ENCODE measurements at regions not wholly inside any gene's neighbourhood (a gene's known extent, or its start where the extent isn't known, plus 50 kb on each side); places are given as distances from the start of the nearest gene placed in this dataset.
A peak's percentile ranks its signal among the peaks of the same experiment; 100 is the strongest.
"Not testable (repeated sequence)": the region's sequence is repeated elsewhere in the genome, so short reads cannot be mapped to it uniquely, and the experiment has no call there.

DNA sequence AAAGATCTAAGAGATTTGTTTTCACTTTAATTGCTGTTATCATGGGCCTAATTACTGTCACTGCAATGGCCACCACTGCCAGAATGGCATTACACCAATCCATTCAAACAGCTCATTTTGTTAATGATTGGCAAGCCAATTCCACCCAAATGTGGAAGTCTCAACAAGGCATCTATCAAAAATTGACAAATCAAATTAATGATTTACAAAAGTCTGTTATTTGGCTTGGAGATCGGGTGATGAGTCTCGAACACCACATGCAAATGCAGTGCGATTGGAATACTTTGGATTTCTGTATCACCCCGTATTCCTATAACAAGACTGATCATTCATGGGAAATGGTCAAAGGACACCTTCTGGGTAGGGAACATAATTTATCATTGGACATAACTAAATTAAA lies 568.7 kb upstream of the PTGER4 start:
- DNase-seq = not testable (repeated sequence)

DNA sequence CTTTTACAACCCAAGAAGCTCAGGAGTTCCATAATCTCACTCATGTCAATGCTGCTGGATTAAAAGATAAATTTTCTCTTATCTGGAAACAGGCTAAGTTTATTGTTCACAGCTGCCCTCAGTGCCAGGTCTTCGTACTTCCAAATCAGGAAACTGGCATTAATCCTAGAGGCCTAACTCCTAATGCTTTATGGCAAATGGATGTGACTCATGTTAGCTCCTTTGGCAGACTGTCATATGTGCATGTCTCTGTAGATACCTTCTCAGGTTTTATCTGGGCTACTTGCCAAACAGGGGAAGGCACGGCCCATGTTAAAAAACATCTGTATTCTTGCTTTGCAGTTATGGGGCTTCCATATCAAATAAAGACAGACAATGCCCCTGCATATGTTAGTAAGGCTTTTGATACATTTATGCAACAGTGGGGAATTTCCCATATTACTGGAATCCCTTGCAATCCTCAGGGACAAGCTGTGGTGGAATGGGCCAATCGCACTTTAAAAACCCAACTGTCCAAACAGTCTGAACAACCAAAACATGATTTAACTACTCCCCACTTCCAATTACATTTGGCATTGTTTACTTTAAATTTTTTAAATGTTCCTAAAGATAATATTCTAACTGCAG lies 570.8 kb upstream of the PTGER4 start:
- not testable (repeated sequence) for DNase-seq

DNA sequence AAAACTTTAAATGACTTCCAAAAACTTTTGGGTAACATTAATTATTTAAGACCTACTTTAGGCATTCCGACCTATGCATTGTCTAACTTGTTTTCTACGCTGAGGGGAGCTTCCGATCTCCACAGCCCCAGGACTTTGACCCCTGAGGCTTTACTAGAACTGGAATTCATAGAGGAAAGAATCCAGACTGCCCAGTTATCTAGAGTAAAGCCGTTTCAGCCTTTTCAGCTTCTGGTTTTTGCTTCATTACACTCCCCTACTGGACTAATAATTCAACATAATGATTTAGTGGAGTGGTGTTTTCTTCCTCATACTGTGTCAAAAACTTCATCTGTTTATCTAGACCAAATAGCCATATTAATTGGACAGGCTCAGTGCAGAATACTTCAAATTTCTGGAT lies 571.9 kb upstream of the PTGER4 start:
- DNase-seq = not testable (repeated sequence)

DNA sequence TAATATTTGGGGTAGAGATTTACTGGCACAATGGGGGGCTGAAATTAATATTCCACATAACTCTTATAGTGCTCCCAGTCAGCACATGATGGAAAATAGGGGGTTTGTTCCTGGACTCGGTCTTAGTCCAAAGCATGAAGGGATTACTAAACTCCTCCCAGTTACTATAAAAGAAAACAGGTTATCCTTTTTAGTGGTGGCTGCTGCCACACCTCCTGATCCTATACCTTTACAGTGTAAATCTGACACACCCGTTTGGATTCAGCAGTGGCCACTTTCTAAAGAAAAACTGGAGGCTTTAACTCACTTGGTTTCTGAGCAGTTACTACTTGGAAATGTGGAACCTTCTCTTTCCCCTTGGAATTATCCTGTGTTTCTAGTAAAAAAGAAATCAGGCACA lies 572.9 kb upstream of the PTGER4 start:
- no peak for DNase-seq

DNA sequence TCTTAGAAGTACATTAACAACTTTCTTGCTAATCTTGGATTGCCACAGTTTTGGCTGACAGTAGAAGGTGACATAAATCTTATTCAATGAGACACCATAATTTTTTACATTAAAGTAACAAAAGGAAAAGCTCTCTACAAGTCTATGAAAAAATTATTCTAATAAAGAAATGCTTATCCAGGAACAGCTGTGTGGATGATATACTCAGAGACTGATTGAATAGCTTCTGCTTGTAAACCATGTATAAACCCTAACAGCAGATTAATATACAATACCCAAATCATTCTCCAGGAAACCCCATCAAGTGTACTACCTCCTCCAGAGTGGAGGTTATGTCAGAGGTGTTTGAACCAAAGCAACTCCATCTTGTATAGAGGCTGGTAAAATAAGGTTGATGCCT lies 581.4 kb upstream of the PTGER4 start:
- DNase-seq = no peak

DNA sequence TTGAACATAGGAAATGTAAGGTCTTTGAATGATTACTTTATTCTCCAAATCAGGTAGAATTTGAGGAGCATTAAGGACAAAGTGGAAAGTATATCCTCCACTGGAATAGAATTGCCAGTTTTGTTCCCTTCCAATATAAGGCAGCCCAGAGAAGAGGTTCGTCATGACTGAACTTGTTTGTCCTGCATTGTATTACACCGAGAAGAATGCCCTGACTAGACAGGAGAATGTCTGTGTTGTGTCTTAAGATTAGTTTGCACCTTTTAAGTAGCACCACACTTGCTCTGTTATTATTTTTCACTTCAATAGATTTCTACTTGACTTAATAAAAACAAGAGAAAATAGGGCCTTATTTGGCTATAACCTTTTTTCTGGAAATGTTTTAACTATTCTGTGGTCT lies 586.2 kb upstream of the PTGER4 start:
- no peak for DNase-seq

DNA sequence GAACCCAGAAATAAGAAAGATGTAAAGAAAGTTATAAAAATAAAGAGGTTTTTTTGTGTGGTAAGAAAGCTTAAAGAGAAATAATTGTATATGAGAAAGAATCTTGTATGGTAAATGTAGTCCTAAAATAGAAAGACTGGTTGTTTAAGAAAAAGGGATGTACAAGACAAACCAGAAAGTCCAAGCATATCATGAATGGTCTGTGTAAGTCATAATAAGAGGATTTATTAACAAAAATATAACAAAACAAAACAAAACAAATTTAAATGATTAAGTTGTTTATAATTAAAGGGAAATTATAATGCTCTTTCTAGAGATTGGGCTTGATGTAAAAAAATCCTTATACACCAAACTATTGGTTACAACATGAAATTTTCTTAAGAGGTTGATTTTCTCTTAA lies 590.4 kb upstream of the PTGER4 start:
- peak in 1 of 3 experiments; percentile 4 for DNase-seq

DNA sequence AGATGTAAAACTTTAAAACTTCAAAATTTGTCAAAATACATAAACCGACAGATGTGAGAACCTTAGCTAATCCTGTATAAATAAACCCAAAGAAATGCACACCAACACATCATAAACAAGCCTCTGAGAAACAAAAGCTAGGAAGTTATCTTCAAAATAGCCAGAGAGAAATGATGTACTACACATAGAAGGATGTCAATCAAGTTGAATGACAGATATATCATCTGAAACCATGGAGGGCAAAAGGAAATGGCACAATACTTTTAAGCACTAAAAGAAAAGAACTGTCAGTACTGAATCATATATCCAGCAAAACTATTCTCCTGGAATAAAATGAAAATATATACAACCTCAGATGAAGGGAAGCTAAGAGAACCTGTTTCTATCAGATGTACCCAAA lies 595.1 kb upstream of the PTGER4 start:
- no peak for DNase-seq

DNA sequence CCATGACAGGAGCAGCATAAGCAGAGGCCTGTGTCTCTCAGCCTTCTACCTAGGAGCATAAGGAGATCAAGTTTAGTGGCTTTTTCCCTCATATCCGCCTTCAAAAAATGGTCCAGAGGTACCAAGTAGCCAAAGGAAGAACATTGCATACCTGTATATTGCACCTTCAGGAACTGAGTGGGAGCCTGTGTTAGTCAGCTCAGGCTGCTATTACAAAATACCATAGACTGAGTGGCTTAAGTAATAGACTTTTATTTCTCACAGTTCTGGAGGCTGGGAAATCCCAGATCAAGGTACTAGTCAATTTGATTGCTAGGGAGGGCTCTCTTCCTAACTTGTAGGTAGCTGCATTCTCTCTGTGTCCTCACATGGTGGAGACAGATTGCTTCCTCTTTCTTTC lies 597.4 kb upstream of the PTGER4 start:
- no peak for DNase-seq

DNA sequence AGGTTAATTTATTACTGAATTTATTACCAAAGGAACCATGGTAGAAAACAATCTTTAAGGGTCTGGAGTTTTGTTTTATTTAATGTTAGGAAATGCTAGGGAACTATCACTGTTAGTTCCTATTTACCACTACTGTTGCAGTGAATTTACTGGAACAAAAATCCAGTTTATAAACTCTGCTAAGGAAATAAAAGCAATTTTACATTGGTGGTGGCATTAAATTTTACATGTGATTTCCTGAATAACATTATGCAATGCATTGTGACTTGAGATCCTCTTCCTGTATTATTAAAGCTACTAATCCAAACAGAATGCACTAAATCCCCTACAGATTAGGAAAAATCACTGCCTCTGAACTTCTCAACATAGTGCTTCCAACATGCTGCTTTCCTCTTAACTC lies 599.5 kb upstream of the PTGER4 start:
- DNase-seq = no peak

DNA sequence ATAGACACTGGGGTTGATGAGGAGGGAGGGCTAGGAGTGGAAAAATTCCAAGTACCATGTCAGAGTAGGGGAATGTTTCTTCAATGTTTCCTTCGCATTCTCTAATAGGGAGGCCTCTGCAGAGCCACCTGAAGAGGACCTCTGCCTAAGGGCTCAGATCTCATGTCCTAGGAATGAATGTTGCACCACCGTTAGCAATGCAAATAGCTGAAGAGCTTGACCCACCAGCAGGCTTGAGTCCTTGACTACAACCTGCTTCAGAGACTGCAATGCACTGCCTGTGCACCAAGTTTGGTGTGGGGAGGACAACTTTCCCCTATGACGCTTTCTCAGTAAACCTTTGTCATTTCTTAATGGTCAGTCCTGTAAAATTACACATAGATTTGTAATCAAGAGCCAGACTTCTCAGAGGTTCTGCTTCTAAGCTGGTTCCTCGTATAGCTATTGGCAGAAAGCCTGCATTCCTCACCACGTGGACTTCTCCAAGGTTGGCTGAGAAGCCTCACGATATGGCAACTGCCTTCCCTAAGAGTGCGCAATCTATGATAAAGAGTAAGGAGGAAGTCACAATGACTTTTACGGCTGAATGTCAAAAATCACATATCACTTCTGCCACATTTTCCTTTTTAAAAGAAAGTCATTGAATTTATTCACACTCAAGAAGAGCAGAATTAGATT lies 600.7 kb upstream of the PTGER4 start:
- no peak for DNase-seq

DNA sequence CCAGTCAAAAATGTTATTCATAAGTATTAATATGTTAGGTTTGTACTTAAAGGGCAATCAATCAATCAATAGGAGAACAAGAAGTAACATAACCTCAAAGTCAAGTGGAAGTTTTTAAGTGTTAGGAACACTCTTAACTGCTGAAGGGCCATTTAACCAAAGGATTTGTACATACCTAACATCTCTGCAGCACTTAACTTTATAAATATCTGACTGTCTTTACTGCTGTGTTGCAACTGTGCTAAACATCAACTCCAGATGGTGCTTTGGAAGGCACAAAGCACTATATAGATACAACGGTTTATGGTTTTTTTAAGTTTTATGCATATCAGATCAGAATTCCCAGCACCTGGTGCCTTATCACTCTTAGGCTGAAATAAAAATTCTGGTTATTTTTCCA lies 604.9 kb upstream of the PTGER4 start:
- no peak for DNase-seq

DNA sequence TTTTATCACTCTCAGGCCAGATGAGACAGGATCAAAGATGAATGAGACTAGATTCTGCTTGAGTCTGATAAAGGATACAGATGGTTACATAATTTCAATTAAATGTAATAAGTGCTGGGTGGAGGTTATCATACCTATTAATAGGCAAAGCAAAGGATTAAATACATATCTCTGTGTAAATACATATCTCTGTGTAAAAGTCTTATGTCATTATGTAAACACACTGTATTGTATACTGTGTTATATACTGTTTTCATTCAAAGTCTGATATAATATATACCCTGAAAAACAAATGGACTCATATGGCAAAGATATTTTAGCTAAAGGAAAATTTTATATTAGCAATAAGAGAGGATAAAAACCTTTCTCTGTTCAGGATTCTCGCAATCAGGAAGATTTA lies 605.8 kb upstream of the PTGER4 start:
- no peak for DNase-seq

DNA sequence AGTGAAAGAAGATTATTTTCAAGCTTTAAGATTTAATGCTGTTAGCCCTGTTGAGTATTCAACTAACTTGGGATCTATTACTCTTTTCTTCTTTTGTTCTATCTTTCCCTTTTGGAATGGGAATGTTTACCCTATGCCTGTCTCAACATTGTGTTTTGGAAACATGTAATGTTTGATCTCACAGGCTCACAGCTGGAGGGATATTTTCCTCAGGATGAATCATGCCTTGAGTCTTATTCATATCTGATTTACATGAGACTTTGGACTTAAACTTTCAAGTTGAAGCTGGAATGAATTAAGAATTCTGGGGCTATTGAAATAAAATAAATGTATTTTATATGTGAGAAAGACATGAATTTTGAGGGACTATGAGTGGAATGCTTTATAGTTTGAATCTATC lies 607.8 kb upstream of the PTGER4 start:
- no peak for DNase-seq

DNA sequence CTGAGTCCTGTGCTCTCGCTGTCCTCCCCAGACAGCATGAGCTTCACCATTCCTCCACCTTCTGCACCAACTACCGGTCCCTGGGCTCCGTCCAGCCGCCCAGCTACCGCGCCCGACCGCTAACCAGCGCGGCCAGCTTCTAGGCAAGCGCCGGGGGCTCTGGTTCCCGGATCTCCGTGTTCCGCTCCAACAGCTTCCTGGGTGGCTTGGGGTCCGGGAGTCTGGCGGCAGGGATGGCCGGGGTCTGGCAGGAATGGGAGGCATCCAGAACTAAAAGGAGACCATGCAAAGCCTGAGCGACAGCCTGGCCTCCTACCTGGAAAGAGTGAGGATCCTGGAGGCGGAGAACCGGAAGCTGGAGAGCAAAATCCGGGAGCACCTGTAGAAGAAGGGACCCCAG lies 613.1 kb upstream of the PTGER4 start:
- DNase-seq = no peak

DNA sequence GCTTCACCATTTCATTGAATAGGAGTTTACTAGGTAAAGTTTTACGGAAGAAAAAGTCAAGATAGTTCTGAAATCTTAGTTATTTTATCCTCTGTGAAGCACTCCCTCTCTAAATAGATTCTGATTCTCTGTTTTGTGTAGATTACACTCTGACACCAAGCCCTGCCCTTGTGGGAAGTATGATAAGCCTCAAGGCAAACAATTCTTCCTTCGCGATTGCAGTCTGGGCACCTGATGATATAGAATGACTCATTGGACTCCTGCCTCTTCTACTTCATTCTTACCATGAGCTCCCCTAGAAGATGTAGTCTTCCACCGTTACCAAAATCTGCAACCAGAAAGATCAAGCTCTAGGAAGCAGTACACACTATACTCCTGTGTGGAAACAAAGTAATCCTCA lies 626.9 kb upstream of the PTGER4 start:
- DNase-seq = no peak

DNA sequence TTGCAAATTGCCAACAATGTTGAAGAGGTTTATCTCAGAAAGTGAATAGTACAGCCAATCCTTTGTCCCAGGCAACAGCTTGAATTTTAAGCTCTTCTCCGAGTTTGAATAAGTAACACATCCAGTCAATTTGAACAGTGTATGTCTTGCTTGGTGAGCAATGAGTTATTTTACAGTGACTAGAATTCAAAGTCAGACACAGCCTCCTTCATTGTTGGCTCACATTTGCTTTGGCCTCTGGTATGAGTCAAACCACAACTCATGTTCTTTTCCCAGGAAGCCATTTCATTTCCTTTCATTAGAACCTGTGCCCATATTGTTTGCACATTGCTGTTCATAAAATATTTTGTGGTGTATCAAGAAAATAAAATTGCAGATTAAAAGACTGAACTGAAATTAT lies 622.0 kb upstream of the DAB2 start:
- no peak for DNase-seq

DNA sequence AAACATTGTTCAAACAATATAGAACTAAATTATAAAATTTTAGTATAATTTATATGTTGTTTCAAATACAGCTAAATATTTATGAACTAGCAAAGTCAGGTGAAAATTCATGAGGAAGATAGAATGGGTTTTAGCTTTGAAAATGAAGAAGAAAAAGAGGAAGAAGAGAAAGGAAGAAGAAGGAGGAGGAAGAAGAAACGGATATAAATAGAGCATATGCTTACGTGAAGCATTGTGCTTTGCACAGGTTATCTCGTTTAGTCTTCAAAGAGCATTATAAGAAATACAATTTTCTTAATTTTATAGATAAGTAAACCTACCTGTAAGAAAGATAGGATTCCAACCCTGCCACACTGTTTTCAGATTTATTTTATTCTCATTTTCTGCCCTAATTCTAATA lies 620.6 kb upstream of the DAB2 start:
- no peak for DNase-seq

DNA sequence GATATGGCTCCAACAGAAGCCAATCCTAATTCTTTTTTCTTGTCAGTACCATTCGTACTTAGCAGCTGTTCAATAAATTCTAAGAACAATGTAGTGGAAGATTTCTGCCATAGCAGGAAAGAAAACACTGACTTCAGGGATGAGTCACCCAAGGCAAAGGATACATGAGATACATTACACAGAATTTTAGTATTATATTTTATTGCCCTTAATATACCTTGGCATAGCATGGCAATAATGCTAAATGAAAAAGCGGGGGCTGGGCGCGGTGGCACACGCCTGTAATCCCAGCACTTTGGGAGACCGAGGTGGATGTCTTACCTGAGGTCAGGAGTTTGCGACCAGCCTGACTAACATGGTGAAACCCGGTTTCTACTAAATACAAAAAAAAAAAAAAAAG lies 619.1 kb upstream of the DAB2 start:
- no peak for DNase-seq

DNA sequence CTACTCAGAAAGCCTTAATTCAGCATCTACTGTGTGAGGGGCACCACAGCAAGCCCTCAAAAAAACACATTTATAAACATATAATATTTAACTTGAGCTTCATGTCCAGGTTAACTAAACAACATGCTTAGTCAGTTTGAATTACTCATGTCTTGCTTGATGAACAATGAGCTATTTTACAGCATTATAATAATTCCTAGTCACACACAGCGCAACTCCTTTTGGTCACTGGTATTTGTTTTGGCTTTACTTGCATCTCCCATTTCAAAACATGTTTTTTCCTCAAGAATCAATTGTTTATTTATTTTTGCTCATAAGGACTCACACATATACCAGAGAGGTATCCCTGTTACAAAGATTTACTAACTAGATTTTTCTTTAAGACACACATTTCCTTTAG lies 616.7 kb upstream of the DAB2 start:
- no peak for DNase-seq

DNA sequence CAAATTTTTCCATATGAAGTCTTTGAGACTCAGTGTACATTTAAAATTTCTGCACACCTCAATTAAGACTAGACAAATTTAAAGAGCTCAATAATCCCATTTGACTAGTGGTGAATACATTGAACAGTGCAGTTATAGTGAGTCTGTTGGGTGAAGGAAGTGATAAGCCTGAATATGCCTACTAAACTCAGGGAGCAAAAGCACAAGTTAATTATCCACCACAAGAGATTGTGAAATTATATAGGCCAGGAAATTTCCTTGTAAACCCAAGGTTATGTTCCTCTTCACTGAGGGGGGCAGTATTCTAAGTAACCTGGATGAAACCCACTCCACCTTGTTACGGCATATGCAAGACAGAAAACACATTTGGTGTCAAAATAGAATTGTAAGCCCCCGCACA lies 612.9 kb upstream of the DAB2 start:
- DNase-seq = no peak

DNA sequence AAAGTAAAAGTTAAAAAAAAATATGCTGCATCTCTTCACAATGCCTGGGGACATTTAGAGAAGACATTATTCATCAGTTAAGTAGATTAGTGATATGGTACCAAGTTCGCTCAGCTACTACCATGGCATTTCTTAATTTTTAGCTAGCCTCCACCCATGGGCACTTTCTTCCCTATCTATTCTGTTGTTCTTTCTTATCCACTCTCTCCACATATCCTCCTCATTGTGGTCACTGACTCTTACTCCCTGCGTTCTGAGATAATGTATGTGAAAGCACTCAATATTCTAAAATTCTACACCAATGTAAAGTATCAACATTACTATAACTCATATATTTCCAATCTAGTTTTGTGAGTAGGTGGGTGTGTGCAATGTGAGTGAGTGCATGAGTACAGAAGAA lies 609.7 kb upstream of the DAB2 start:
- DNase-seq = no peak

DNA sequence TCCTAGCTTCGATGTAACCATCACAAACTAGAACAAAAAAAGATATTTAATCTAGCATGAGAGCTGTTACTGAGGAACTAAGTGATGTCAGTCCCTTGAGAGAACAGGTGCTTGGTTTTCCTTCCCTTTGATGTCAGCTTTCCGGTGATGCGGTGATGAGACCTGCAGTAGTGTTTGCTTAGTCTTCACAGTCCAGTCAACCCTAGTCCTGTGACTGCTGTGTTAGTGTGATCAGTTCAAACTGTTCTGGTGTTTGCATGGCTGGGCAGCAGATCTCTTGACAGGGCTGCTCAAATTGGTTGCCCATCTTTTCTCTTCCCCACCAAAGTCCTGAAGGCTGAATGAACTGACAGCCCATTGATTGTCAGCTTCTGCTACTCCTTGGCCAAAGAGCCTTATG lies 608.6 kb upstream of the DAB2 start:
- DNase-seq = no peak

DNA sequence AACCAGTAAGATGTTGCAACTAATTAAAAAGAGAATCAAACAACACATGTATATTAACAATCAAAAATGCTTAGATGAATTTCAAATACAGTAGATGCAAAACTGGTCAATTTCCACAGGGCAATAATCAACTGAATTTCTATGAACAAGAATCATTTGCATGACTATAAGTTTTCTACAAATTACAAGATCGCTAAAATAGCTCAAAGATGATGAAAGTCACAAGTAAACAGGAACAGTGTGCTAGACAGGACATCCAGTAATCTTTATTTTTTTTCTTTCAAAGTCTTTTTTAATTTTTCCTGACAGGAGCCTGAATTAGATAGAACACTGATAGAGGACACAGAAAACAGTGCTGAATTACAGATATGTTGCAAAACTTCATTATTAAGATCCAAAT lies 608.2 kb upstream of the DAB2 start:
- no peak for DNase-seq

DNA sequence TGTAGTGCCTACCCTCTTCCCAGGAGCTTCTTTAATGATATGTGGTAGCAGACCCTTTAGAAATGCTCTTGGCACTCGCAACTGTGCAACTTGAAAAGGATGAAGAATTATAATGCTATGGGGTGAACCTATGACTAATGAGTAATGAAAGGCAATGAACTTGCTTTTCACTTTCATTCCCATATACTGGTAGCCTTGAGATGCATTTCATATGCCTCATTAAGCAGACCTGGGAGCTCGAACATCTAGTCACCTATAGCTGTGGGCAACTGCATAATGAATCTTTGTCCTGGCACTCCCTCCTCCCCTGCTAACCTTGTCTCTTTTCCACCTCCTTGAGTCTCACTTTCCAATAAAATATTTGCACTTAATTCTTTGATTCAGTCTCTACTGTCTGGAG lies 605.9 kb upstream of the DAB2 start:
- no peak for DNase-seq

All from NCI-H1417 (cell line).